ENCODE measurements at regions not wholly inside any gene's neighbourhood (a gene's known extent, or its start where the extent isn't known, plus 50 kb on each side); places are given as distances from the start of the nearest gene placed in this dataset.

DNA sequence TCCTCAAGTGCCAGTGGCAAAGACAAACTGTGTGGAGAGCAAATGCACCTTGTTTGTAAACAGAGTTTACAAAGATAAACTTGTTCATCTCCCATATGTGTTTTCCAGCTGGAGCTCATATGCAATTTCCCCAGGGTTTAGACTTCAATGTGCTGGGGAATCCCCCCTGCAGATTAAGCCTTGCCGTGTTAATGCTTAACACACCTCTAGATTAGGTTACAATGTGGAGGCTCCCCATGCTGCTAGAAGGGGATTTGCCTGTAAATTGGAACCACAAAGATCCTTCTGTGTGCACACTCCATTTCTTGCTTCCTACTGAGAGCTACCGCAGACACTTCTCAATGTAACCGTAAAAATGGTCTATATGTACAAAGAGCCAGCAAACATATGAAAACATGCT, 263.1 kb downstream of the TBX18 start:
- TF ChIP-seq, protein P1, sequence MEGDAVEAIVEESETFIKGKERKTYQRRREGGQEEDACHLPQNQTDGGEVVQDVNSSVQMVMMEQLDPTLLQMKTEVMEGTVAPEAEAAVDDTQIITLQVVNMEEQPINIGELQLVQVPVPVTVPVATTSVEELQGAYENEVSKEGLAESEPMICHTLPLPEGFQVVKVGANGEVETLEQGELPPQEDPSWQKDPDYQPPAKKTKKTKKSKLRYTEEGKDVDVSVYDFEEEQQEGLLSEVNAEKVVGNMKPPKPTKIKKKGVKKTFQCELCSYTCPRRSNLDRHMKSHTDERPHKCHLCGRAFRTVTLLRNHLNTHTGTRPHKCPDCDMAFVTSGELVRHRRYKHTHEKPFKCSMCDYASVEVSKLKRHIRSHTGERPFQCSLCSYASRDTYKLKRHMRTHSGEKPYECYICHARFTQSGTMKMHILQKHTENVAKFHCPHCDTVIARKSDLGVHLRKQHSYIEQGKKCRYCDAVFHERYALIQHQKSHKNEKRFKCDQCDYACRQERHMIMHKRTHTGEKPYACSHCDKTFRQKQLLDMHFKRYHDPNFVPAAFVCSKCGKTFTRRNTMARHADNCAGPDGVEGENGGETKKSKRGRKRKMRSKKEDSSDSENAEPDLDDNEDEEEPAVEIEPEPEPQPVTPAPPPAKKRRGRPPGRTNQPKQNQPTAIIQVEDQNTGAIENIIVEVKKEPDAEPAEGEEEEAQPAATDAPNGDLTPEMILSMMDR (IDR thresholded peaks at IDR 0.05): no peak
- TF ChIP-seq EZH2phosphoT487 (IDR thresholded peaks at IDR 0.05) (no peak), EZH2 (IDR thresholded peaks at IDR 0.05) (no peak)

Measured in neural progenitor cell (in vitro differentiated cells).